IMR-90 (cell line): ENCODE measurements at regions not wholly inside any gene's neighbourhood (a gene's known extent, or its start where the extent isn't known, plus 50 kb on each side); places are given as distances from the start of the nearest gene placed in this dataset.

ENCODE experiments used
- ATAC-seq: fragments of 200-7000 bp; cut with Tn5 transposase; 2 replicates; pipeline ENCODE4 v1.9.1; 2020; ENCODE audit warnings: low read depth, mild to moderate bottlenecking, moderate library complexity
- BruUV-seq: library from RNA; stranded (reverse); fragments of 400-500 nt; replicated peaks from 2 replicates; lab custom pipeline; 2021; lab: Mats Ljungman, UMichigan
- CTCF ChIA-PET: fragments of 300-600 bp; formaldehyde crosslinking; extraction: SDS; loops from one replicate; lab custom pipeline; 2021; ENCODE audit warnings: antibody characterized with exemption; lab: Yijun Ruan, JAX
- POLR2A ChIA-PET: fragments of 300-600 bp; sonication (Branson Sonifier 250); formaldehyde crosslinking; loops from one replicate; lab custom pipeline; 2022; ENCODE audit warnings: antibody characterized with exemption; ENCODE audit not compliant: unreplicated experiment; lab: Charles Lee
- DNase-seq: peaks from one replicate; pipeline ENCODE4 v3.0.0; 2013
- H2AFZ ChIP-seq: replicated peaks from 2 replicates; pipeline ENCODE3; 2013; ENCODE audit warnings: low read length, mild to moderate bottlenecking; ENCODE audit not compliant: poor library complexity
- H2AK5ac ChIP-seq: 2 replicates; pipeline ENCODE4 v1.6.1; 2013; ENCODE audit warnings: low read depth, low read length, inconsistent platforms
- H2AK9ac ChIP-seq: replicated peaks from 2 replicates; pipeline ENCODE3; 2013; ENCODE audit warnings: mild to moderate bottlenecking, low read depth, low read length, moderate library complexity; ENCODE audit not compliant: poor library complexity
- H2BK120ac ChIP-seq: 2 replicates; pipeline ENCODE4 v1.6.1; 2013; ENCODE audit warnings: low read depth, low read length, inconsistent platforms
- H2BK15ac ChIP-seq: 3 replicates; pipeline ENCODE4 v1.6.1; 2013; ENCODE audit warnings: low read depth, low read length, inconsistent platforms
- H2BK20ac ChIP-seq: 2 replicates; pipeline ENCODE4 v1.6.1; 2013; ENCODE audit warnings: low read depth, mild to moderate bottlenecking, inconsistent platforms, low read length, moderate library complexity
- H2BK5ac ChIP-seq: 2 replicates; pipeline ENCODE4 v1.6.1; 2013; ENCODE audit warnings: mild to moderate bottlenecking, low read depth, low read length, inconsistent platforms; ENCODE audit not compliant: poor library complexity, severe bottlenecking
- H3K14ac ChIP-seq: replicated peaks from 2 replicates; pipeline ENCODE4 v1.6.1; 2013; ENCODE audit warnings: low read depth, low read length, inconsistent platforms
- H3K18ac ChIP-seq: 2 replicates; pipeline ENCODE4 v1.6.1; 2013; ENCODE audit warnings: low read depth, low read length, control low read depth
- H3K23ac ChIP-seq: 2 replicates; pipeline ENCODE4 v1.6.1; 2013; ENCODE audit warnings: low read depth, low read length, inconsistent platforms
- H3K27ac ChIP-seq: 2 replicates; pipeline ENCODE4 v1.5.1; 2013; ENCODE audit warnings: mild to moderate bottlenecking, control low read depth, low read length; ENCODE audit not compliant: insufficient read depth
- H3K27me3 ChIP-seq: 2 replicates; pipeline ENCODE4 v1.6.1; 2013; ENCODE audit warnings: low read length; ENCODE audit not compliant: control insufficient read depth, insufficient read depth
- H3K36me3 ChIP-seq: 2 replicates; pipeline ENCODE4 v1.6.1; 2013; ENCODE audit warnings: low read length, mixed read lengths; ENCODE audit not compliant: control insufficient read depth, insufficient read depth
- H3K4ac ChIP-seq: 2 replicates; pipeline ENCODE4 v1.6.1; 2013; ENCODE audit warnings: low read depth, low read length, inconsistent platforms
- H3K4me1 ChIP-seq: 2 replicates; pipeline ENCODE4 v1.6.1; 2013; ENCODE audit warnings: low read length, mixed read lengths; ENCODE audit not compliant: control insufficient read depth, insufficient read depth
- H3K4me2 ChIP-seq: 2 replicates; pipeline ENCODE4 v1.6.1; 2013; ENCODE audit warnings: low read depth, mild to moderate bottlenecking, control low read depth, low read length, moderate library complexity
- H3K4me3 ChIP-seq: 2 replicates; pipeline ENCODE4 v1.5.1; 2013; ENCODE audit warnings: low read depth, mild to moderate bottlenecking, control low read depth, low read length, moderate library complexity; ENCODE audit not compliant: insufficient read depth
- H3K56ac ChIP-seq: 2 replicates; pipeline ENCODE4 v1.6.1; 2013; ENCODE audit warnings: low read length, inconsistent platforms; ENCODE audit not compliant: insufficient read depth; ENCODE audit errors: extremely low read depth
- H3K79me1 ChIP-seq, 2 experiments: 2 replicates each; pipeline ENCODE4 v1.6.1; 2013; ENCODE audit warnings: low read length in 2 of 2, inconsistent platforms in 1 of 2, low read depth in 1 of 2
- H3K9ac ChIP-seq: 2 replicates; pipeline ENCODE4 v1.6.1; 2013; ENCODE audit warnings: low read depth, low read length, control low read depth
- H3K9me1 ChIP-seq: 2 replicates; pipeline ENCODE4 v1.6.1; 2013; ENCODE audit warnings: low read length, inconsistent platforms; ENCODE audit not compliant: insufficient read depth
- H3K9me3 ChIP-seq: 2 replicates; pipeline ENCODE4 v1.6.1; 2013; ENCODE audit warnings: low read length; ENCODE audit not compliant: control insufficient read depth, insufficient read depth
- H4K20me1 ChIP-seq: 2 replicates; pipeline ENCODE4 v1.6.1; 2013; ENCODE audit warnings: low read length, inconsistent platforms; ENCODE audit not compliant: insufficient read depth
- H4K5ac ChIP-seq: 2 replicates; pipeline ENCODE4 v1.6.1; 2013; ENCODE audit warnings: mild to moderate bottlenecking, low read depth, low read length, control low read depth
- H4K8ac ChIP-seq, 2 experiments: 2 replicates each; pipeline ENCODE4 v1.6.1; 2013; ENCODE audit warnings: low read depth in 2 of 2, low read length in 2 of 2, control low read depth in 1 of 2, inconsistent platforms in 1 of 2
- H4K91ac ChIP-seq: 2 replicates; pipeline ENCODE4 v1.6.1; 2013; ENCODE audit warnings: low read depth, low read length, inconsistent platforms; ENCODE audit not compliant: insufficient read depth
- BHLHE40 ChIP-seq: fragments of 150-350 bp; IDR thresholded peaks from 2 replicates; pipeline ENCODE4 v1.6.1; 2016; ENCODE audit warnings: mild to moderate bottlenecking, low read depth, low read length
- CHD1 ChIP-seq: IDR thresholded peaks from 2 replicates; pipeline ENCODE4 v1.6.1; 2012; ENCODE audit warnings: low read depth, low read length, improper control_type of control experiment
- MAFK ChIP-seq: IDR thresholded peaks from 2 replicates; pipeline ENCODE4 v1.6.1; 2012; ENCODE audit warnings: low read depth, low read length, improper control_type of control experiment
- MXI1 ChIP-seq: IDR thresholded peaks from 2 replicates; pipeline ENCODE4 v1.6.1; 2012; ENCODE audit warnings: low read depth, mild to moderate bottlenecking, low read length, moderate library complexity, borderline replicate concordance
- NFE2L2 ChIP-seq: fragments of 150-350 bp; IDR thresholded peaks from 2 replicates; pipeline ENCODE4 v1.6.1; 2016; ENCODE audit warnings: low read depth, mild to moderate bottlenecking, low read length
- RAD21 ChIP-seq: IDR thresholded peaks from 2 replicates; pipeline ENCODE4 v1.6.1; 2012; ENCODE audit warnings: low read length, improper control_type of control experiment
- RFX5 ChIP-seq: IDR thresholded peaks from 2 replicates; pipeline ENCODE4 v1.8.0; 2012; ENCODE audit warnings: low read depth, mild to moderate bottlenecking, low read length, moderate library complexity
- SMC3 ChIP-seq: fragments of 150-350 bp; IDR thresholded peaks from 2 replicates; pipeline ENCODE4 v1.6.1; 2016; ENCODE audit warnings: low read depth, mild to moderate bottlenecking, antibody characterized with exemption, low read length, moderate library complexity
- WGBS, 2 experiments: methylation state at CpG; one replicate each; pipeline versions ENCODE4 v1.1.5 to v1.1.7; 2013; ENCODE audit warnings: missing lambda C conversion rate in 2 of 2; ENCODE audit not compliant: insufficient read length in 1 of 2; ENCODE audit errors: extremely low coverage in 2 of 2; 5-methylcytosine and 5-hydroxymethylcytosine counted together
- dilution Hi-C: fragments of 300-500 bp; cut with HindIII; formaldehyde crosslinking; loops from one replicate; pipeline ENCODE4 v1.14.3; 2018; ENCODE audit warnings: low sequenced_read_pairs; ENCODE audit not compliant: unreplicated experiment
- in situ Hi-C: fragments of 300-500 bp; cut with MboI; formaldehyde crosslinking; loops from 3 replicates; pipeline ENCODE4 v1.14.3; 2019; ENCODE audit warnings: low sequenced_read_pairs, inconsistent platforms, mixed read lengths
- intact Hi-C: fragments of 100-400 bp; cut with micrococcal nuclease; formaldehyde crosslinking; loops from 2 replicates; pipeline ENCODE4 v1.10.0; 2022
- TF ChIP-seq, protein P1 (sequence below): fragments of 150-350 bp; IDR thresholded peaks from 2 replicates; pipeline ENCODE4 v1.6.1; 2016; ENCODE audit warnings: low read depth, mild to moderate bottlenecking, low read length, moderate library complexity, borderline replicate concordance
- TF ChIP-seq, protein P2 (sequence below): conservative IDR thresholded peaks from 2 replicates; pipeline ENCODE4 v1.5.1; 2012; ENCODE audit warnings: mild to moderate bottlenecking, low read depth, low read length, improper control_type of control experiment

DNA sequence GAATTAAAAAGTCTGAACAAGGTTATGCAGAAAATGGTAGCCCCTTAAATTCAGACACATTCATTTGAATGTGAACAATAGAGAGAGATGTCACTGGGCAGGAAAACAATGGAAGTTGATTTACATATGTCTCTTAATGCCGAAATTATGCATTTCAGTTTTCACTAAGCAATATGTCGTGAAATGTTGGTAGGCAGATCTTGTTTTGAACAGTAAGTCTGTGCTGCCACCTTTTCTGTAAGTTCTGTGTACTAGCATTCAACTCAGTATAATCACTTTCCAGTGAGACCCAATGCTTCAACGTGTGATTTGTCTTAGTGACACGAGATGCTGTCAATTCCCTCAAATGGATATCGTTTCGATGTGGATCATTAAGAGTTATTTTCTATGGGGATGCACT lies 222.7 kb upstream of the VCX3A start:
- Histone ChIP-seq H3K27ac (no peak overlapping the region), H3K4me3 (no peak overlapping the region), H2BK120ac (no peak overlapping the region), H2AK9ac (no peak overlapping the region), H4K8ac (no peak overlapping the region), H2AFZ (no peak overlapping the region), H2BK5ac (no peak overlapping the region), H3K9me3 (peaks cover 2% of the 10 kb centered on the region; the same call in 1 of the 2 replicates), H4K91ac (no peak overlapping the region), H3K36me3 (no peaks in the 10 kb centered on the region), H2BK15ac (no peak overlapping the region), H3K18ac (no peak overlapping the region), H4K5ac (no peak overlapping the region), H3K79me1 (no peaks in the 10 kb centered on the region), H3K4me2 (no peak overlapping the region), H3K23ac (no peak overlapping the region), H2AK5ac (no peak overlapping the region), H4K20me1 (no peaks in the 10 kb centered on the region), H3K14ac (no peak overlapping the region), H3K4me1 (no peaks in the 10 kb centered on the region), H3K27me3 (no peaks in the 10 kb centered on the region), H3K9ac (no peak overlapping the region), H3K56ac (no peak overlapping the region), H3K4ac (no peak overlapping the region), H3K9me1 (no peaks in the 10 kb centered on the region), H2BK20ac (no peak overlapping the region)
- in situ Hi-C loops (no loop called here), intact Hi-C loops (no loop called here), dilution Hi-C loops (no loop called here)
- ATAC-seq (no peak), DNase-seq (no peak)
- POLR2A ChIA-PET, result no interaction called here
- CTCF ChIA-PET, result no interaction called here
- no CpG with 5 or more reads among the region's 6 CpGs for WGBS, 2 experiments
- BruUV-seq, result no TSS peak
- TF ChIP-seq MXI1, result no peak
- TF ChIP-seq RFX5, result no peak
- no peak for TF ChIP-seq RAD21
- TF ChIP-seq MAFK, result no peak
- no peak for TF ChIP-seq BHLHE40
- TF ChIP-seq CHD1, result no peak
- TF ChIP-seq SMC3, result no peak
- no peak for TF ChIP-seq NFE2L2
- TF ChIP-seq, protein P1, sequence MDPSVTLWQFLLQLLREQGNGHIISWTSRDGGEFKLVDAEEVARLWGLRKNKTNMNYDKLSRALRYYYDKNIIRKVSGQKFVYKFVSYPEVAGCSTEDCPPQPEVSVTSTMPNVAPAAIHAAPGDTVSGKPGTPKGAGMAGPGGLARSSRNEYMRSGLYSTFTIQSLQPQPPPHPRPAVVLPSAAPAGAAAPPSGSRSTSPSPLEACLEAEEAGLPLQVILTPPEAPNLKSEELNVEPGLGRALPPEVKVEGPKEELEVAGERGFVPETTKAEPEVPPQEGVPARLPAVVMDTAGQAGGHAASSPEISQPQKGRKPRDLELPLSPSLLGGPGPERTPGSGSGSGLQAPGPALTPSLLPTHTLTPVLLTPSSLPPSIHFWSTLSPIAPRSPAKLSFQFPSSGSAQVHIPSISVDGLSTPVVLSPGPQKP, result no peak
- TF ChIP-seq, protein P2, sequence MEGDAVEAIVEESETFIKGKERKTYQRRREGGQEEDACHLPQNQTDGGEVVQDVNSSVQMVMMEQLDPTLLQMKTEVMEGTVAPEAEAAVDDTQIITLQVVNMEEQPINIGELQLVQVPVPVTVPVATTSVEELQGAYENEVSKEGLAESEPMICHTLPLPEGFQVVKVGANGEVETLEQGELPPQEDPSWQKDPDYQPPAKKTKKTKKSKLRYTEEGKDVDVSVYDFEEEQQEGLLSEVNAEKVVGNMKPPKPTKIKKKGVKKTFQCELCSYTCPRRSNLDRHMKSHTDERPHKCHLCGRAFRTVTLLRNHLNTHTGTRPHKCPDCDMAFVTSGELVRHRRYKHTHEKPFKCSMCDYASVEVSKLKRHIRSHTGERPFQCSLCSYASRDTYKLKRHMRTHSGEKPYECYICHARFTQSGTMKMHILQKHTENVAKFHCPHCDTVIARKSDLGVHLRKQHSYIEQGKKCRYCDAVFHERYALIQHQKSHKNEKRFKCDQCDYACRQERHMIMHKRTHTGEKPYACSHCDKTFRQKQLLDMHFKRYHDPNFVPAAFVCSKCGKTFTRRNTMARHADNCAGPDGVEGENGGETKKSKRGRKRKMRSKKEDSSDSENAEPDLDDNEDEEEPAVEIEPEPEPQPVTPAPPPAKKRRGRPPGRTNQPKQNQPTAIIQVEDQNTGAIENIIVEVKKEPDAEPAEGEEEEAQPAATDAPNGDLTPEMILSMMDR, result no peak
